ENCODE measurements at regions not wholly inside any gene's neighbourhood (a gene's known extent, or its start where the extent isn't known, plus 50 kb on each side); places are given as distances from the start of the nearest gene placed in this dataset.

DNA sequence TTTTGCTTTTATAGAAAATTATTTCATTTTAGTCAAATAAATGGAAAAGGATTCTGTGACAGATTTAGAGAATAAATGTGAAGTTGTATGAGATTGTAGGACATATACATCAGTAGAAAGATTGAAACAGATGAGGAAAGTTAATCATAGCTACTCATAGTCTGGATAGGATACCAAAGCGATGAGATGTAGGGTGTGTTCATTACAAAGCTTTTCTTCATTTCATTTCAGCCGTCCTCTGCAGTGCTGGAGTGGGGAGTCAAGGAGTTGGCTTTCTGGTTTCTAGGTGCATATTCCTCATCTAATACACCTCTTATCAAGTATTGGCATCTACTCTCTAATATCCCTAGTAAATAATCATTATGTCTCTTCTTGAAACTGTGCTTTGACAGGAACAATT, 149.5 kb upstream of the NEGR1 start:
- no peak for TF ChIP-seq POLR2A (IDR thresholded peaks at IDR 0.05; ENCODE audit: low read depth, low read length)
- TF ChIP-seq POLR2AphosphoS5 (IDR thresholded peaks at IDR 0.05; ENCODE audit: low read depth, low read length), result no peak
- TF ChIP-seq TAF1 (IDR thresholded peaks at IDR 0.05; ENCODE audit: low read depth, low read length), result no peak
- TF ChIP-seq PAX5 (IDR thresholded peaks at IDR 0.05; ENCODE audit: insufficient read depth, low read length, severe bottlenecking), result no peak
- no peak for TF ChIP-seq POU2F2 (IDR thresholded peaks at IDR 0.05; ENCODE audit: low read depth, low read length)
- no peak for TF ChIP-seq SPI1 (IDR thresholded peaks at IDR 0.05; ENCODE audit: low read depth, low read length)
